HG02870 (cell line): ENCODE measurements at regions not wholly inside any gene's neighbourhood (a gene's known extent, or its start where the extent isn't known, plus 50 kb on each side); places are given as distances from the start of the nearest gene placed in this dataset.

ENCODE experiments used
- ATAC-seq: cut with Tn5 transposase; IDR thresholded peaks from one replicate; pipeline ENCODE4 v1.9.1; 2021; ENCODE audit warnings: mild to moderate bottlenecking, moderate library complexity; ENCODE audit not compliant: unreplicated experiment

DNA sequence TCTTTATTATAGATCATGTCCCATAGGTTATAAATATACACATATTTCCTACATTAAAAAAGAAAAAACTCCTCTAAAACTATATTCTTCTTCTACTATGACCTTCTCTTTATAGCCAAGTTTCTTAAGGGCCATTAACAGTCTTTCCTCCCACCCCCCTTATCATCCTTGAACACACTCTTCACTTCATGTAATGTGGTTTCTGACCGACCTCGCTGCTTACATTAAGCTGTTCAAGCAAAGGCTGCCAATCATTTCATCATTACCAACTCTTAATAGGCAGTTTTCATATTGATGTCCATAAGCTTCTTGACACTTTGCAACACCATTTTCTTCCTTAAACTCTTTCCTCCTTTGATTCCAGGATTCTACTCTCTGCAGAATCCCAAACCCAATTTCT is 283.0 kb upstream of the PCSK5 start:
- no peak for ATAC-seq

DNA sequence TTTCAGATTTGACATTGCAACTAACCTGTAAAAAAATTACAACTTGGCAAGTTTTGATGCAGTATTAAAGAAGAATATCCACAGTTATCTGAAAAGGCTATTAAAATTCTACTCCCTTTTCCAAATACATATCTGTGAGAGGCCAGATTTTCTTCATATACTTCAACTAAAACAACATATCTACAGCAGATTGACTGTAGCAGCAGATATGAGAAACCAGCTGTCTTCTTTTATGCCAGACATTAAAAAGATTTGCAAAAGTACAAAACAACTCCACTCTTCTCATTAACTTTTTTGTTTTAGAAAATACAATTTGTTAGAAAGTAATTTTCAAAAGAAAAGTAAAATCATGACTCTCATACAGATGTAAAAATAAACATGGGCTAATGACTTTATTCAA is 281.1 kb upstream of the PCSK5 start:
- ATAC-seq: no peak

DNA sequence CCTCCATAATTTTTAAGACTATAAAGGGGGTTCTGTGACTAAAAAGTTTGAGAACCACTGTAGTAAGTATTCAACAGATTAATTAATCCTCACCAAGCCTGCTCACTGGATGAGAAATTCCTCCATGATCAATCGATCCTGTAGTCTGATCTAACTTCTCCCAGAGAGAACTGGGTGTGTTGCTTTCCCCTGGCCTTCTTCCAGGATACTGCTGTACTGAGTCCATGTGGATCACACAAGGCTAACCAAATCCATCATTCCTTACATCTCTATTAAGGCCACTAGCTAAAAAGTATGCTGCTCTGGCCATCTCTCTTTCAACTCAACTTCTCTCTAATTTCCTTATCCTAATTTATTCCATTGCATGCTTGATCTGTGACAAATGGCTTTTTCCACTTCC is 280.2 kb upstream of the PCSK5 start:
- no peak for ATAC-seq

DNA sequence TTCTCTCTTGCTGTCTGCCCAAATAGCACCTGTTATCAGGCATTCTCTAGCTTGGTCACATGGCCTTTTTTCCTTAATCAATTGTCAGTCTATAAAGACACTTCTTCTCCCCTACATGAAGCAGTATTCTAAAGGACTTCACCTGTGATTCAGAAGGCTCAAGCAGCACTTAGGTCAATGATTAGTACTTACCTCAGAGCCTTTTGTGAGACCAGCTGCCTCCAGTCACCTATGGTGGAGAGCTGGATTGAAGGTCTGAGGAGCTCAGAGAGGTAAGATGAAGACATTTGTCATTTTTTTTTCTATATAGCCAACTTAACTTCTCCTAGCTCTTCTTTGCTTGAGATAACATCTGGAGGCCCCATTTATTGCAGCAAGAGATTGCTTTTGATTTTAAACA is 278.3 kb upstream of the PCSK5 start:
- ATAC-seq: no peak

DNA sequence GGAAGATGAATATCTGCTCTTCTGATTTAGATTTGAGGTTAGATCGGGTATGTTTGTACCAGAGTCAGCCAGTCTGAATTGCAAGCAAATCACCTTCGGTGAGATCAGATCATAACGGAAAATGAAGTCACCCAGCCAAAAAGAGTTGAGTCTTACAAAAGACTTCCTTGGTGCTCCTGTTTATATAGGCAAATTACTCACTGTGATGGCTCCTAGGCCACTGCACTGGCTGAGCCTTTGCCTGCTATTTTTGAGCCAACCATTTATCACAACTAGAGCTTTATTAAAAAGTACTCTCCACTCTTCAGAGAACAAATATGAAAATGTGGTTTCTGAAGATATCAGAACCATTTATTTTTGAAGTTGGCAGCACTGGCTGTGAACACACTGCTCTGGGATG is 277.7 kb upstream of the PCSK5 start:
- ATAC-seq: no peak

DNA sequence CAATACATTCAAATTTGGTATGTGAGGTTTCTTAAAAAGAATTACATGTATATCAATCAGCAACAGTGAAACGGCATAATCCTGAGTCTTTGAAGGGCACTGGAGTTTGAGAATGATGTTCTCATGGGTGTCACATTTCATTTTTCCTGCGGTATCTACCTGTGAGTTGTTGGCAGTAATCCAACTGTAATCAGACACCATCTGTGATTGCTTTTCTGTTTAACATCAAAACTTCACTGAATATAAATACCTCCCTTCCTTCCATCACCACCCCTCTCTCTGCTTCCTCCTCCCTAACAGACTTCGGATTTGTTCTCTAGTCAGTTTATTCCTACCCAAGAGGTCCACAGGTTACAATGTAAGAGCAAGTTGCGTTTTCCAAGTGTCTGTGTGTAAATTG is 275.2 kb upstream of the PCSK5 start:
- ATAC-seq: no peak

DNA sequence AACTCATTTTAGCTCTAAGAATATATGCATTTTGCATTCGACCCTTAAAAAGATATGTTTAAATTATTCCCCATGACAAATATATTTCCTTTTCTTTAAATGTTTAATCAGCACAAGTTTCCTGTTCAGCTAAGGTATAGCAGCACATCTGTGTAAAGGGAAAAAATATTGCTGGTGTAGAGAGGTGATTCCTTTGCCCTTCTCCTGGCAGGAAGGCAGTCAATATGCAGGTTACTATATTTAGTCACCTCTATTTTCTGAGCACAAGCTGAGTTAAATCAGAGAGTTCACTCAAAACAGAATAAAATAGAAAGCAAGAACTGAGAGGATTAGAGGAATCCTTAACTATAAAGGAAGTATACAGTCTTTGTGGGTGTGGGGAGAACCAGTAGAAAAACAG is 274.4 kb upstream of the PCSK5 start:
- no peak for ATAC-seq

DNA sequence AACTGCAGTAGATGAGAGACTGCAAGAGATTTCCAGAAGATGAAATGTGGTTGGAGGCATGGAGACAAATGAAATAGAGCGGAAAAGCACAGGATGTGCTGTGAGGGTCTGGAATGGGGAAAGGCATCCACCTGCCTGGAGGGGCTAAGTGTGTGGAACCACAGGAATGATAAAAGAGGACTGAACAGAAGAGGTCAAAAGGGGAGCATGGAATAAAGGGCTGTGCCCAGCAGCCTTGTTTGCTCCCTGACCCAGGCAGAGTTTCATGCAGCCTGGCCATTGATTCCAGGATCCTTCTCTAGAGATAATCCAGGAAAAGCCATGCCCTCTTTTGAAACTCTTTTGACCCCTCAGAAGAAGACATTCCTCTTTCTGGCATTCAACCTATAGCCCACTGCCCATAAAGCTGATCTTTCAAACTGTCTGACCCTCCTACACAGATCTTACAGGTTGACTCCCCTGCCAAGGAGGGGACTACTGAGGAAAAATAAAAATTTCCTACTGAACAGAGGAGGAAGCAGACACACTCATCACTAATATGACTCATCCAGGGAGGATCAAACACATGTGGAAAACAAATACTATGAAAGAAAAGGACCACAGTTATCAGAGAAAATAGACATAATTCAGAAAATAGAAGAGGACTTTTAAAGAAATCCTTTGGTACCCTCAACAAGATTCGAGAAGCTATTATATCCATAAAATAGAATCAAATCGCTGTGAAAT is 273.5 kb upstream of the PCSK5 start:
- no peak for ATAC-seq

DNA sequence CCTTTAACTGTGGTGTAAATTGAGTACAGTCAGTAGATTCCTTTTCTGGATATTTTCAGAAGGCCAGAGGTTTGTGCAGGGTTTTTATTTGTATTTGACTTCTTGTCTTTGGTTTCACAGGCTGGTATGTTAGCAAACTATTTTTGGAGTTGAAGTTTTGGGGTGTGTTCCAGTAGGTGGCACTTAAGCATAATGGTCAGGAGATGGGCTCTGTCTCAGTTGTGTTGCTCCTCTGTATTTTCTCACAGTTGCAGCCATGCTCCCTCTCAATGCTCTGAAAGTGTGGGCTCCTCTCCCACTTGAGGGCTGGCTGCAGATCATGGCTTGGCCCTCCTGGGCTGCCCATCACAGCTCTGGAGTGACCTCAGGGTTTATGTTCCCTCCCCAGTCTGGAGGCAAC is 267.0 kb upstream of the PCSK5 start:
- ATAC-seq: no peak

DNA sequence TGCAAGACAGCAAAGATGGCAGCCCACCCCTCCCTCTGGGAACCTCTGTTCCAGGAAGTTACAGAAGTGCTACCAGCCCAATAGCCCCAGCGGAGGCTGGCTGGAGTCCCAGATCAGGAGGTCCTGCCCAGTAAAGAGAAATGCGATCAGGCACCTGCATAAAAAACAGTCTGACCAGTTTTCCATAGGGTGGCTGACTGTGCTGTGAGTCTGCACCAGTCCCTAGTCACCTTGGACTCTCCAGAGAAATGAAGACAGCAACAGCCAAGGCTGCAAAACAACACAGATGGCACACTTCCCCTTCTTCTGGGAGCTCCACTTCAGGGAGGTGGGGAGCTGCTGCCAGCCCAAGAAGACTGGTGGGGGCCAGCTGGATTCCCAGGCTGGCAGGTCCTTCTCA is 265.5 kb upstream of the PCSK5 start:
- ATAC-seq: no peak

DNA sequence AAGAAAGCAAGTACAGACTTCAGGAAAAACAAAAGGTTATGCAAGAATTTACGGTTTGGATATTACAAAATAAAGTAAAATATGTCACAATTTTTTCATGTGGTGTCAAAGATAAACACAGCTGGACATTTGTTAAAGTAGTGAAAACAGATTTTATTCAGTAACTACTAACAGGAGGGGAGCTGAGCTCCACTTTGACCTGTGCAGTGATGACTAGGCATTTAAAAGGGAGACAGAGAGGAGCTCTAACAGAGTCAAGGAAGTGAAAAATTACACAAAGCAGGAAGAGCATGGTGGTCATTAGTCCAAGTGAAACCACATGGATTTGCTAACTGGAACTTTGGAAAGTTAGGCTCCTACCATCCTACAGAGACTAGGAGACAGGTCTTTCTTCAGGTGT is 263.6 kb upstream of the PCSK5 start:
- no peak for ATAC-seq

DNA sequence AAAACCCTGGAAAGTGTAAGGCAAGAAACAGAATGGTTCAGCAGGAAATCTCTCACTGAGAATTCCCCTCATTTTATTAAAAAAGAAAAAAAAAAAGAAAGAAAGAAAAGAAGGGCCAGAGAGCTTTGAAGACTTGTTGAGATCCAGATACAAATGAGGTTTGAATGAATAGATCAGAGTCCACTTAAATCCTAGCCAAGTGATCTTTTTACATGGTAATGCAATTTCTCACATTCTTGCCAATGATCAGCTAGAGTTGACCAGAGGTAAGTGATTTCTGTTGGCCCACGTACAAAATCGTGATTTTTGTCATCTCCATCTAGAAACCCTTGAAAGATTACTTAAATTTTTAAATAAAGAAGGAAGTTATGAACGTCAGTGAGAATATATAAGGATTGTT is 261.5 kb upstream of the PCSK5 start:
- no peak for ATAC-seq

DNA sequence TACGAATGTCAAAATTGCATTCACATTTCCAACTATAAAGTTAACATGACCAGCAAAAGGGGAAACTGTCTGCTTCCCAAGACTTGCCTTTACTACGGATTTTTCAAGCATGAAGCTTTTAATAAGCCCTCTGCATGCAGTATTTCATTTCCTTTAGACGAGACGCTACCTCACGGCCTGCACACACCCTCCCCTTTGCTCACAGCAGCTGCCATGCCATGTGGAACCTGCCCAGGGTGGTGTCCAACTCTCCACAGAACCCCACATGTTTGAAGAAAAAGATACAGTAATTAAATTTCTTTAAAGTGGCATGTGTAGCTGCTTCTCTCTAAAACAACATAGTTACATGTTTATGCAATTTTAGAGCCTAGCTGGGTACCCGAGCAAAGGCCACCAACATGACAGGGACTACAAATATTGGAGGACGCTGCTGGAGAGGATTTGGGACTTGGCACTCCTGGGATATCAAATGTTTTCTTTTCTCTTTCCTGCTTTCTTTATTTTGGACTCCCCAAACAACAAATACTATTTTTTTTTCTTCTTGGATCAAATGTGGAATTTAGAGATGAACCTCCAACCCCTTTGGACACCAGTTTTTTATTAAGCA is 256.9 kb upstream of the PCSK5 start:
- no peak for ATAC-seq

DNA sequence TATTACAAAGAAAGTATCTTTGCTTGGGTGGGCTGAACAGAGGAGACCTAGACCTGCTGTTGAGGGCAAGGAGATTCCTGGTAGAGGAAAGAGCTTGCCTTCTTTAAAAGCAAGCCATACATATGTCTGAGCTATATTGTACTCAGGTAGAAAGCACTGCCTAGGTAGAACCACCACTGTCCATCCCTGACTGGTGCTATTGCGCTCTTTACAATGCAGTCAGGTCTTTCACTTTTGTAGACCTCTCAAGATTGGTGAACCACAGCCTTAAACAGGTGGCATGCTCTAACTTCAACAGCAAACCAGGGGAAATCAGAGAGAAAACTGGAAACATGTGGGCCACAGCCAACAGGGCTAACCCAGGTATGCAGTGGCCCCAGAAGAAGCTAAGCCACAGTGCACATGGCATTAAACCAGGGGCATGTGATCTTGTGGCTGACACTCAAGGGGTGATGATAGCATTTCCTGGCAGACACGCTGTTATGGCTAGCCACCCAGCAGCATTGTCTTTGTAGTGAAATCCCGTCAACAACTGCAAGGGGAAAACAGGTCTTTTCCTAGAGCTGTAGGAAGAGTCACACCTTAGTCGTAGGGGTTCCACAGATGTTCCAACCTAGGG is 253.9 kb upstream of the PCSK5 start:
- ATAC-seq: no peak

DNA sequence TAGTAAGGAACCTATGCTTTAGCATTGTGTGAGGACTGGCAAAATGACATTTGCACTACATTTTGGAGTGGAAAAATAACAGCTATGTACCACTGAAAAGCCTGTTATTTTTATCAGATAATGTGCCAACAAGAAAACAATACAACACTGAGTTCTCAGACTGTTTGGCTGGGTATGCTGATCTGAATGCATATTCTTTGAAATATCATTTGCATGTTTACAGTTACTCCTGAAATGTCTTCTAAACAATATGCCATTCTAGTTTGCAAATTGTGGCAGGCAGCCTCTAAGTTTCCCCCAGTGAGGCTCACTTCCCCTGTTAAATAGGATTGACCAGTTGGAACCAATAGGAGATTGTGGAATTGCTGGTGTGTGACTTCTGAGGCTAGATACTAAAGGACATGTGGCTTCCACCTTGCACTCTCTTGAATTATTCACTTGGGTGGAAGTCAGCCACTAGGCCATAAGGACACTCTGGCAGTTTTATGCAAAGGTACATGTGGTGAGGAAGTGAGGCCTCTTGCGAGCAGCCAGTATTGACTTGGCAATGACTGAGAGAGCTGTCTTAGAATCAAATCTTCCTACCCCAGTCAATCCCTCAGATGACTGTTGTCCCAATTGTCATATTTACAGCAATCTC is 250.4 kb upstream of the PCSK5 start:
- ATAC-seq: no peak

DNA sequence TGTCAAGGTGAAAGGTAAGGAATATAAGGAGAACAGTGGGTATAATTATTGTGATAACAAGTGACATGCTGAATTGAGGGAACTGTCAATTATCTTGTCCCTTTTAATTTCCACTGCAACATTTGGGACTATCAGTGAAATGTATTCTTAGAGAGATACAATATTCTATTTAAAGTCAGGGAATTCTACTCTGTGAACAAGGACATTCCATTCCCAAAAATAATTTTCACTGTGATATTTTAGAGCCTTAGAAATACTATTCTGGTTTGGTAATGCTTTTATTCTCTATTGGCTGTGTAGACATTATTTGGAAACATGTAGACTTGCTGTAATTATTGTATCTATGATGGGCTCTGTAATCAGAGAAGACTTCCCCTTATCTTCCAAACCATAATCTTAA is 248.0 kb upstream of the PCSK5 start:
- ATAC-seq: no peak

DNA sequence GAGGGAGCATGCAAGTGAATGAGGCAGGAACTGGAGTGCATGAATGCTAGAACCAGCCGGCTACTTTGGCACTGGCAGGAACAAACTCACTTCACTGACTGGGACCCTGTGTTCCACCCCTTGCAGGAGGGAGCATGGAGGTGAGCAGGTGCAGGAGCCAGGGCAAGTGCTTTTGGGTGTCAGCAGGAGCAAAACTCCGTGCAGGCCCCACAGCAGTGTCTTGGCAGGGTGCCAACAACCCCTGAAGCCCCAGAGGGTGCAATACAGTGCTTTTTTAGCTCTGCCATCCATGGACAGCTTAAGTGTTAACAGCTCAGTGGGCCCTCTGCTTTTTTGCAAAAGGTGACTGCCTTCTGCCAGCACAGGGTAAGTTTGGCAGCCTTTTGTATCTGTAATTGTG is 245.8 kb upstream of the PCSK5 start:
- ATAC-seq: no peak

DNA sequence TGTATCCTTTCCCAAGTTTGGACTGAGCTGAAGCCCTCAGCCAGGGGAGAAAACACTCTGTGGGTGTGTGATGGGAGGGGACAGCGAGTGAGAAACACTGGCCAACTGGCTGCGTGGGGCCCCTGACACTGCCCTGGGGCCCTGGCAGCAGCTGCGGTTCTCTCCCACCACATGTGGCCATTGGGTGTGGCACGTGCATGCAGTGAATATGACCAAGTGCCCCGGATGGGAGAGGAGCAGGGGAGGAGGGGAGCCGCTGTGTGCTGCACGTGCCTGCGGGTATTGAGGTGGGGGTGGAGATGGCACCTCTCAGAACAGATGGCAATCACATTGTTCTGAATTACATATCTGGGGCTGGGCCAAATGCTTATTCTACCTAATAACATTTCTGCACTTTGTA is 242.4 kb upstream of the PCSK5 start:
- no peak for ATAC-seq

DNA sequence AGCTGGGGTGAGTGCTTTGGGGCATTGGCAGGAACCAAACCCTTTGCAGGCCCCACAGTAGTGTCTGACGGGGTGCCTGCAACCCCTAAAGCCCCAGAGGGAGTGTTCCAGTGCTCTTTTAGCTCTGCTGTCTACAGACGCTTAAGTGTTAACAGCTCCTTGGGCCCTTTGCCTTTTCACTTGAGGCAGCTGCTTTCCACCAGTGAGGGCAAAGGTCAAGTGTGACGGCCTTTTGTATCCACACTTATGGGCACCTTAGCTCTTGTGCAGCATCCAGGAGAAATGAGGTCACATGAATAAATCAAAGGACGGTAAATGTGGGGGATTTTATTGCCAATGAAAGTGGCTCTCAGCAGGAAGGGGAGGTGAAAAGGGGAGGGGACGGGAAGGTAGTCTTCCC is 241.4 kb upstream of the PCSK5 start:
- ATAC-seq: no peak

DNA sequence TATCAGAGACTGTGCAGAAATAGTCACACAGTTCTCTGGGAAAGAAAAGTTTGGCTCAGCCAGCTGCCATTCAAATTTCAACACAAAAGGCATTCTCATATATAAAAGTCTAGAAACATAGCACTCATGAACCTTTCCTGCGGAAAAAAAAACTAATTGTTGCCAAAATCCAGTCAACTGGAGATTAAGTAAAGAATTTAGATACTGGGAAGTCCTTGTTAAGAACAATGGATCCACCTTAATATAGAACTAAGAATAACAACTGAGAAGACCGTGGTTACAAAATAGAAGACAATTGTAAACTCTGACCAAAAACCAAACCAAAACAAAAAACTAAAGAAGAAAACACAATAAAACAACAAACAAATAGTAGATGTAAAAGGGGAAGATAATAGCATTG is 238.8 kb upstream of the PCSK5 start:
- no peak for ATAC-seq

DNA sequence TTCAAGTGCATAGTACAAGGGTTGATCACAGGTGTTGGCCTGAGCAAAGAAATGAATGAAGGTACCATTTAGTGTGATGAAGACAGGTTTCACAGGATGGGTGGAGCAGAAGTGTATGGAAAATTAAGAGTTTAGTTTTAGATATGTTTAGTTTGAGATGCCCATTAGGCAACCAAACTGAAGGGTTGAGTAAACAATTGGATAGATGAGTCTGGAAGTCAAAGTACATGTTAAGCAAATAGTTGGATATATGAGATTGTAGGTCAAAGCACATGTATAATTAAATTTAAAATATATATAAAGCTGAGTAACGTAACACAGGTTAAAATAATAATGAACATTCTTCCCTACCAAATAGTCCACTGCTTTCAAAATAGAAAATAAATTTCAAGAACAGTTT is 237.1 kb upstream of the PCSK5 start:
- no peak for ATAC-seq

DNA sequence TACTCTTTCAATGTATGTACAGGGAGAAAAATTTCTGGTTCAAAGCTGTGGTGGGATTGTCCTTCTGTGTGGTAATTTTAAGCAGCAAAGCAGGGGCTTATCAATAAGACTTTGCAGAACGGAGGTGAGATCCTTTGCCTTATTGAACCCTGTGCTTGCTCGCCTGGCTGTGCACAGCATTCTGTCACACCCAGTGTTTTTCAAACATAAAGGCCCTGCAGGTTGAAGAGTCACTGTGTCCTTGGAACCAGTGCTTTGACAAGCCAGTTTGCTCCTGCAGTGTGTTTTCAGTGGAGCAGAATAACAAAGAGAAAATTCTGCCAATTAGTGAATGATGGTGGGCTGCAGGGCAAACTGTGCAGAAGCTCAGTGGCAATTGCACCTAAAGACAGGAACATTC is 236.7 kb upstream of the PCSK5 start:
- no peak for ATAC-seq
